SK-N-SH treated with all-trans-retinoic acid at 6 μM for 48 hours (cell line): ENCODE measurements at regions not wholly inside any gene's neighbourhood (a gene's known extent, or its start where the extent isn't known, plus 50 kb on each side); places are given as distances from the start of the nearest gene placed in this dataset.

Experiments
- ATAC-seq: fragments of 200-7000 bp; cut with Tn5 transposase; 3 replicates; pipeline ENCODE4 v1.9.1; 2020; ENCODE audit warnings: mild to moderate bottlenecking, moderate library complexity
- ARNTL ChIP-seq: fragments of 450-650 bp; formaldehyde crosslinking; IDR thresholded peaks from 2 replicates; pipeline ENCODE4 v1.5.0; 2020; ENCODE audit warnings: low read depth, mild to moderate bottlenecking, moderate library complexity, borderline replicate concordance
- BACH2 ChIP-seq: fragments of 250-450 bp; sonication (Bioruptor Pico); IDR thresholded peaks from 2 replicates; pipeline ENCODE4 v1.9.0; 2021; ENCODE audit warnings: mild to moderate bottlenecking, borderline replicate concordance
- CREB5 ChIP-seq: fragments of 250-450 bp; sonication (Bioruptor Pico); IDR thresholded peaks from 2 replicates; pipeline ENCODE4 v1.5.1; 2020; ENCODE audit warnings: low read depth, mild to moderate bottlenecking, moderate library complexity
- CSDC2 ChIP-seq: fragments of 250-450 bp; sonication (Bioruptor Pico); IDR thresholded peaks from 2 replicates; pipeline ENCODE4 v1.5.0; 2020; ENCODE audit warnings: mild to moderate bottlenecking, moderate library complexity
- CSRNP3 ChIP-seq: fragments of 250-450 bp; sonication (Bioruptor Pico); IDR thresholded peaks from 2 replicates; pipeline ENCODE4 v1.5.1; 2021; ENCODE audit warnings: mild to moderate bottlenecking, moderate library complexity
- ESRRG ChIP-seq: fragments of 250-450 bp; sonication (Bioruptor Pico); IDR thresholded peaks from 2 replicates; pipeline ENCODE4 v1.6.1; 2021; ENCODE audit warnings: mild to moderate bottlenecking
- GLIS3 ChIP-seq: fragments of 250-450 bp; sonication (Bioruptor Pico); IDR thresholded peaks from 2 replicates; pipeline ENCODE4 v1.5.0; 2020; ENCODE audit warnings: mild to moderate bottlenecking, moderate library complexity
- ISL1 ChIP-seq: fragments of 250-450 bp; sonication (Bioruptor Pico); IDR thresholded peaks from 2 replicates; pipeline ENCODE4 v2.1.2; 2022; ENCODE audit warnings: mild to moderate bottlenecking, moderate library complexity
- OSR1 ChIP-seq: fragments of 250-450 bp; sonication (Bioruptor Pico); IDR thresholded peaks from 2 replicates; pipeline ENCODE4 v1.8.0; 2022; ENCODE audit warnings: moderate library complexity, mild to moderate bottlenecking, inconsistent platforms
- PATZ1 ChIP-seq: fragments of 250-450 bp; sonication (Bioruptor Pico); IDR thresholded peaks from 2 replicates; pipeline ENCODE4 v1.8.0; 2020; ENCODE audit warnings: mild to moderate bottlenecking, moderate library complexity, borderline replicate concordance
- POU6F1 ChIP-seq: fragments of 250-450 bp; sonication (Bioruptor Pico); IDR thresholded peaks from 2 replicates; pipeline ENCODE4 v1.8.0; 2021; ENCODE audit warnings: low read depth, mild to moderate bottlenecking, moderate library complexity, borderline replicate concordance
- PPARA ChIP-seq: fragments of 250-450 bp; sonication (Bioruptor Pico); IDR thresholded peaks from 2 replicates; pipeline ENCODE4 v1.5.0; 2020; ENCODE audit warnings: mild to moderate bottlenecking, borderline replicate concordance
- TCF4 ChIP-seq: fragments of 250-450 bp; sonication (Bioruptor Pico); IDR thresholded peaks from 2 replicates; pipeline ENCODE4 v1.8.0; 2021; ENCODE audit warnings: mild to moderate bottlenecking, moderate library complexity, borderline replicate concordance
- TOX ChIP-seq: fragments of 250-450 bp; sonication (Bioruptor Pico); IDR thresholded peaks from 2 replicates; pipeline ENCODE4 v1.8.0; 2021; ENCODE audit warnings: mild to moderate bottlenecking, moderate library complexity, borderline replicate concordance
- TSHZ2 ChIP-seq: fragments of 250-450 bp; sonication (Bioruptor Pico); IDR thresholded peaks from 2 replicates; pipeline ENCODE4 v1.5.0; 2020; ENCODE audit warnings: mild to moderate bottlenecking, moderate library complexity
- ZFP3 ChIP-seq: fragments of 250-450 bp; sonication (Bioruptor Pico); IDR thresholded peaks from 2 replicates; pipeline ENCODE4 v1.5.0; 2020; ENCODE audit warnings: mild to moderate bottlenecking, moderate library complexity
- ZFP30 ChIP-seq: fragments of 450-650 bp; formaldehyde crosslinking; IDR thresholded peaks from 2 replicates; pipeline ENCODE4 v1.5.0; 2022; ENCODE audit warnings: mild to moderate bottlenecking, moderate library complexity
- ZNF565 ChIP-seq: fragments of 450-650 bp; formaldehyde crosslinking; conservative IDR thresholded peaks from 2 replicates; pipeline ENCODE4 v1.5.0; 2020; ENCODE audit warnings: low read depth, mild to moderate bottlenecking, moderate library complexity
- ZNF70 ChIP-seq: fragments of 450-650 bp; formaldehyde crosslinking; IDR thresholded peaks from 2 replicates; pipeline ENCODE4 v1.5.0; 2020; ENCODE audit warnings: mild to moderate bottlenecking, moderate library complexity
- ZNF8 ChIP-seq: fragments of 450-650 bp; formaldehyde crosslinking; IDR thresholded peaks from 2 replicates; pipeline ENCODE4 v1.5.0; 2020; ENCODE audit warnings: mild to moderate bottlenecking, moderate library complexity

GRCh38 chr2:21656330-21657075, 532.7 kb downstream of the TDRD15 start:
- TF ChIP-seq ARNTL (no peak), TCF4 (CRISPR knock-in tag) (no peak)
- ATAC-seq: no peak

GRCh38 chr2:21657445-21657844, 533.7 kb downstream of the TDRD15 start:
- no peak for ATAC-seq
- TF ChIP-seq ZNF70 (no peak), PPARA (CRISPR knock-in tag) (no peak), GLIS3 (CRISPR knock-in tag) (no peak), TSHZ2 (CRISPR knock-in tag) (no peak), ZNF8 (CRISPR knock-in tag) (no peak), CSRNP3 (CRISPR knock-in tag) (no peak), TCF4 (CRISPR knock-in tag) (no peak), OSR1 (CRISPR knock-in tag) (no peak), CREB5 (CRISPR knock-in tag) (no peak), POU6F1 (CRISPR knock-in tag) (no peak), ESRRG (CRISPR knock-in tag) (no peak)

GRCh38 chr2:21658269-21658668, 534.5 kb downstream of the TDRD15 start:
- ATAC-seq: no peak
- no peak for TF ChIP-seq ZNF565 (CRISPR knock-in tag)
- TF ChIP-seq POU6F1 (CRISPR knock-in tag): no peak
- no peak for TF ChIP-seq ZNF8 (CRISPR knock-in tag)
- TF ChIP-seq TOX (CRISPR knock-in tag): no peak
- no peak for TF ChIP-seq CSDC2 (CRISPR knock-in tag)
- TF ChIP-seq OSR1 (CRISPR knock-in tag): no peak
- TF ChIP-seq CSRNP3 (CRISPR knock-in tag): no peak
- TF ChIP-seq ISL1 (CRISPR knock-in tag): no peak
- no peak for TF ChIP-seq TCF4 (CRISPR knock-in tag)
- no peak for TF ChIP-seq ZFP3
- no peak for TF ChIP-seq BACH2 (CRISPR knock-in tag)
- no peak for TF ChIP-seq PATZ1
- no peak for TF ChIP-seq TSHZ2 (CRISPR knock-in tag)
- no peak for TF ChIP-seq ZFP30 (CRISPR knock-in tag)
- TF ChIP-seq ZNF70: no peak
- TF ChIP-seq ARNTL: no peak
